HG02763 (cell line): ENCODE measurements at regions not wholly inside any gene's neighbourhood (a gene's known extent, or its start where the extent isn't known, plus 50 kb on each side); places are given as distances from the start of the nearest gene placed in this dataset.

Source experiments
- ATAC-seq: cut with Tn5 transposase; IDR thresholded peaks from one replicate; pipeline ENCODE4 v1.9.1; 2021; ENCODE audit warnings: mild to moderate bottlenecking, moderate library complexity; ENCODE audit not compliant: unreplicated experiment

GRCh38 chr12:77504466-77504865 is 326.2 kb upstream of the NAV3 start:
- no peak for ATAC-seq

- ATAC-seq, result no peak
Observed at GRCh38 chr12:77500089-77500488, 330.6 kb upstream of the NAV3 start.

GRCh38 chr12:77497647-77498046 is 333.0 kb upstream of the NAV3 start:
- no peak for ATAC-seq

- ATAC-seq, result no peak
Observed at GRCh38 chr12:77496714-77497113, 334.0 kb upstream of the NAV3 start.

GRCh38 chr12:77494296-77494695 is 336.4 kb upstream of the NAV3 start:
- no peak for ATAC-seq

- no peak for ATAC-seq
Observed at GRCh38 chr12:77493302-77494168, 337.2 kb upstream of the NAV3 start.

GRCh38 chr12:77492536-77492935 is 338.2 kb upstream of the NAV3 start:
- no peak for ATAC-seq

GRCh38 chr12:77489331-77489970 is 341.2 kb upstream of the NAV3 start:
- ATAC-seq, result no peak

- ATAC-seq, result no peak
Observed at GRCh38 chr12:77488041-77488620, 342.6 kb upstream of the NAV3 start.

- ATAC-seq, result no peak
Observed at GRCh38 chr12:77486872-77487271, 343.8 kb upstream of the NAV3 start.

- no peak for ATAC-seq
Observed at GRCh38 chr12:77485961-77486854, 344.5 kb upstream of the NAV3 start.

GRCh38 chr12:77481687-77482086 is 349.0 kb upstream of the NAV3 start:
- no peak for ATAC-seq

- no peak for ATAC-seq
Observed at GRCh38 chr12:77477907-77478533, 352.7 kb upstream of the NAV3 start.

- no peak for ATAC-seq
Observed at GRCh38 chr12:77471801-77472200, 358.9 kb upstream of the NAV3 start.

GRCh38 chr12:77469578-77470333 is 360.9 kb upstream of the NAV3 start:
- no peak for ATAC-seq

GRCh38 chr12:77442633-77443032 is 377.3 kb upstream of the E2F7 start:
- no peak for ATAC-seq

- ATAC-seq, result no peak
Observed at GRCh38 chr12:77439749-77440148, 374.4 kb upstream of the E2F7 start.

GRCh38 chr12:77438644-77439043 is 373.3 kb upstream of the E2F7 start:
- ATAC-seq, result no peak

- no peak for ATAC-seq
Observed at GRCh38 chr12:77437206-77437605, 371.8 kb upstream of the E2F7 start.
